H9 (cell line): ENCODE measurements at regions not wholly inside any gene's neighbourhood (a gene's known extent, or its start where the extent isn't known, plus 50 kb on each side); places are given as distances from the start of the nearest gene placed in this dataset.

Source experiments
- DNase-seq: peaks from one replicate; pipeline ENCODE4 v3.0.0-alpha.2; 2017
- H2AFZ ChIP-seq: one replicate; pipeline ENCODE4 v1.6.1; 2013; ENCODE audit warnings: mild to moderate bottlenecking, low read length, control low read depth, moderate library complexity
- H2AK5ac ChIP-seq: 2 replicates; pipeline ENCODE4 v1.6.1; 2013; ENCODE audit warnings: low read length, control low read depth, mixed read lengths; ENCODE audit not compliant: insufficient read length
- H2BK120ac ChIP-seq: one replicate; pipeline ENCODE4 v1.6.1; 2013; ENCODE audit warnings: low read depth, mild to moderate bottlenecking, low read length, control low read depth, inconsistent platforms; ENCODE audit not compliant: poor library complexity, severe bottlenecking
- H2BK12ac ChIP-seq: 2 replicates; pipeline ENCODE4 v1.6.1; 2013; ENCODE audit warnings: low read length, control low read depth, mixed read lengths, low read depth; ENCODE audit not compliant: insufficient read length
- H2BK15ac ChIP-seq: 2 replicates; pipeline ENCODE4 v1.6.1; 2013; ENCODE audit warnings: low read depth, low read length, control low read depth
- H2BK20ac ChIP-seq: one replicate; pipeline ENCODE4 v1.6.1; 2013; ENCODE audit warnings: low read depth, mild to moderate bottlenecking, low read length, control low read depth, inconsistent platforms; ENCODE audit not compliant: poor library complexity, severe bottlenecking
- H2BK5ac ChIP-seq: 2 replicates; pipeline ENCODE4 v1.6.1; 2013; ENCODE audit warnings: low read length, control low read depth, mixed read lengths; ENCODE audit not compliant: insufficient read length
- H3K14ac ChIP-seq: 2 replicates; pipeline ENCODE4 v1.6.1; 2013; ENCODE audit warnings: low read length, control low read depth; ENCODE audit not compliant: insufficient read depth
- H3K18ac ChIP-seq: 2 replicates; pipeline ENCODE4 v1.6.1; 2013; ENCODE audit warnings: low read depth, mild to moderate bottlenecking, mixed read lengths, low read length, control low read depth; ENCODE audit not compliant: insufficient read length
- H3K23ac ChIP-seq: 2 replicates; pipeline ENCODE4 v1.6.1; 2013; ENCODE audit warnings: low read length, control low read depth, mixed read lengths, low read depth; ENCODE audit not compliant: insufficient read length
- H3K23me2 ChIP-seq: 2 replicates; pipeline ENCODE4 v1.6.1; 2013; ENCODE audit warnings: low read depth, mild to moderate bottlenecking, mixed read lengths, low read length, control low read depth; ENCODE audit not compliant: insufficient read length, poor library complexity, severe bottlenecking
- H3K27ac ChIP-seq: 2 replicates; pipeline ENCODE4 v1.5.1; 2013; ENCODE audit warnings: low read length, control low read depth, mixed read lengths, low read depth; ENCODE audit not compliant: insufficient read length
- H3K27me3 ChIP-seq: 2 replicates; pipeline ENCODE4 v1.6.1; 2013; ENCODE audit warnings: low read length, control low read depth, inconsistent platforms; ENCODE audit not compliant: insufficient read depth
- H3K4ac ChIP-seq: 2 replicates; pipeline ENCODE4 v1.6.1; 2013; ENCODE audit warnings: low read depth, mild to moderate bottlenecking, control low read depth, inconsistent platforms, low read length, moderate library complexity
- H3K4me1 ChIP-seq: 2 replicates; pipeline ENCODE4 v1.6.1; 2013; ENCODE audit warnings: low read length, control low read depth, inconsistent platforms; ENCODE audit not compliant: insufficient read depth
- H3K4me2 ChIP-seq: 2 replicates; pipeline ENCODE4 v1.6.1; 2013; ENCODE audit warnings: low read length, control low read depth, mixed read lengths; ENCODE audit not compliant: insufficient read length, insufficient read depth
- H3K56ac ChIP-seq: 2 replicates; pipeline ENCODE4 v1.6.1; 2013; ENCODE audit warnings: low read depth, mild to moderate bottlenecking, mixed read lengths, low read length, control low read depth; ENCODE audit not compliant: insufficient read length
- H3K79me1 ChIP-seq: 2 replicates; pipeline ENCODE4 v1.6.1; 2013; ENCODE audit warnings: low read depth, mild to moderate bottlenecking, moderate library complexity, low read length, control low read depth, inconsistent platforms; ENCODE audit not compliant: insufficient read depth, poor library complexity, severe bottlenecking
- H3K79me2 ChIP-seq: 2 replicates; pipeline ENCODE4 v1.6.1; 2013; ENCODE audit warnings: low read length, control low read depth, inconsistent platforms; ENCODE audit not compliant: insufficient read depth
- H3K9ac ChIP-seq: 2 replicates; pipeline ENCODE4 v1.6.1; 2013; ENCODE audit warnings: low read length, control low read depth, mixed read lengths; ENCODE audit not compliant: insufficient read length; ENCODE audit errors: extremely low read depth
- H3K9me3 ChIP-seq: one replicate; pipeline ENCODE4 v1.6.1; 2013; ENCODE audit warnings: low read depth, low read length, inconsistent platforms; ENCODE audit not compliant: control insufficient read depth
- H3T11ph ChIP-seq: one replicate; pipeline ENCODE4 v1.6.1; 2013; ENCODE audit warnings: mild to moderate bottlenecking, low read length, control low read depth, inconsistent platforms
- H4K20me1 ChIP-seq: one replicate; pipeline ENCODE4 v1.6.1; 2013; ENCODE audit not compliant: control insufficient read depth, insufficient read length, insufficient read depth
- H4K5ac ChIP-seq: 2 replicates; pipeline ENCODE4 v1.6.1; 2013; ENCODE audit warnings: low read depth, mild to moderate bottlenecking, mixed read lengths, low read length, control low read depth; ENCODE audit not compliant: insufficient read length
- H4K8ac ChIP-seq: replicated peaks from 2 replicates; pipeline ENCODE4 v1.6.1; 2013; ENCODE audit warnings: low read length, control low read depth, mixed read lengths, low read depth; ENCODE audit not compliant: insufficient read length
- H4K91ac ChIP-seq: 2 replicates; pipeline ENCODE4 v1.6.1; 2013; ENCODE audit warnings: low read depth, mild to moderate bottlenecking, moderate library complexity, mixed read lengths, low read length, control low read depth; ENCODE audit not compliant: insufficient read length
- H3K27ac Mint-ChIP-seq, 3 experiments: 2 replicates in 2 of 3; 3 replicates in 1 of 3; pipeline ENCODE4 v1.8.0; 2020 to 2021; ENCODE audit warnings: mixed read lengths in 3 of 3, mild to moderate bottlenecking in 1 of 3, moderate library complexity in 1 of 3
- H3K27me3 Mint-ChIP-seq: 2 replicates; pipeline ENCODE4 v1.8.0; 2021; ENCODE audit warnings: low read depth, mild to moderate bottlenecking, moderate library complexity, mixed read lengths
- H3K36me3 Mint-ChIP-seq, 3 experiments: 2 replicates in 2 of 3; 3 replicates in 1 of 3; pipeline ENCODE4 v1.8.0; 2020 to 2021; ENCODE audit warnings: low read depth in 3 of 3, mixed read lengths in 3 of 3; ENCODE audit not compliant: insufficient read depth in 1 of 3
- H3K4me1 Mint-ChIP-seq, 2 experiments: 2 replicates each; pipeline ENCODE4 v1.8.0; 2020; ENCODE audit warnings: mixed read lengths in 2 of 2
- H3K4me3 Mint-ChIP-seq, 2 experiments: 2 replicates in 1 of 2; 3 replicates in 1 of 2; pipeline ENCODE4 v1.8.0; 2020 to 2021; ENCODE audit warnings: mild to moderate bottlenecking in 2 of 2, mixed read lengths in 2 of 2, moderate library complexity in 1 of 2
- H3K9me3 Mint-ChIP-seq, 2 experiments: 2 replicates in 1 of 2; 3 replicates in 1 of 2; pipeline ENCODE4 v1.8.0; 2020; ENCODE audit warnings: mild to moderate bottlenecking in 2 of 2, mixed read lengths in 2 of 2, moderate library complexity in 1 of 2
- WGBS: extraction: QIAGEN DNeasy Blood & Tissue Kit; methylation state at CpG from one replicate; pipeline ENCODE4 v1.1.7; 2013; ENCODE audit warnings: missing lambda C conversion rate, low lambda C conversion rate, mixed read lengths; ENCODE audit not compliant: insufficient read length; ENCODE audit errors: extremely low coverage; 5-methylcytosine and 5-hydroxymethylcytosine counted together
- TF ChIP-seq, protein P1 (sequence below): fragments of 200-600 bp; sonication (generic); conservative IDR thresholded peaks from 3 replicates; pipeline ENCODE4 v1.8.0; 2021; ENCODE audit warnings: antibody characterized with exemption, mild to moderate bottlenecking

GRCh38 chr11:128086794-128087193 is 500.6 kb downstream of the ETS1 start:
- Histone ChIP-seq H2BK20ac (no peak overlapping the region), H3K27ac (no peak overlapping the region), H3K79me2 (no peaks in the 10 kb centered on the region), H2AK5ac (no peak overlapping the region), H3K56ac (no peak overlapping the region), H3T11ph (no peak overlapping the region), H3K23me2 (no peaks in the 10 kb centered on the region), H3K79me1 (no peaks in the 10 kb centered on the region), H3K9ac (no peak overlapping the region), H2BK12ac (no peak overlapping the region), H3K18ac (no peak overlapping the region), H3K27me3 (no peaks in the 10 kb centered on the region), H4K91ac (no peak overlapping the region), H3K14ac (no peak overlapping the region), H3K9me3 (peaks cover 8% of the 10 kb centered on the region), H4K20me1 (no peaks in the 10 kb centered on the region), H2BK15ac (no peak overlapping the region), H4K8ac (no peak overlapping the region), H3K4ac (no peak overlapping the region), H2AFZ (no peak overlapping the region), H3K23ac (no peak overlapping the region), H3K4me2 (no peak overlapping the region), H3K4me1 (no peaks in the 10 kb centered on the region), H4K5ac (no peak overlapping the region), H2BK120ac (no peak overlapping the region), H2BK5ac (no peak overlapping the region)
- no peak overlapping the region for H3K4me3 Mint-ChIP-seq
- DNase-seq = no peak
- H3K27ac Mint-ChIP-seq = no peak overlapping the region
- peaks cover 15 to 21% of the 10 kb centered on the region in 2 experiments for H3K9me3 Mint-ChIP-seq
- WGBS = no CpG with 5 or more reads among the region's 2 CpGs
- TF ChIP-seq, protein P1, sequence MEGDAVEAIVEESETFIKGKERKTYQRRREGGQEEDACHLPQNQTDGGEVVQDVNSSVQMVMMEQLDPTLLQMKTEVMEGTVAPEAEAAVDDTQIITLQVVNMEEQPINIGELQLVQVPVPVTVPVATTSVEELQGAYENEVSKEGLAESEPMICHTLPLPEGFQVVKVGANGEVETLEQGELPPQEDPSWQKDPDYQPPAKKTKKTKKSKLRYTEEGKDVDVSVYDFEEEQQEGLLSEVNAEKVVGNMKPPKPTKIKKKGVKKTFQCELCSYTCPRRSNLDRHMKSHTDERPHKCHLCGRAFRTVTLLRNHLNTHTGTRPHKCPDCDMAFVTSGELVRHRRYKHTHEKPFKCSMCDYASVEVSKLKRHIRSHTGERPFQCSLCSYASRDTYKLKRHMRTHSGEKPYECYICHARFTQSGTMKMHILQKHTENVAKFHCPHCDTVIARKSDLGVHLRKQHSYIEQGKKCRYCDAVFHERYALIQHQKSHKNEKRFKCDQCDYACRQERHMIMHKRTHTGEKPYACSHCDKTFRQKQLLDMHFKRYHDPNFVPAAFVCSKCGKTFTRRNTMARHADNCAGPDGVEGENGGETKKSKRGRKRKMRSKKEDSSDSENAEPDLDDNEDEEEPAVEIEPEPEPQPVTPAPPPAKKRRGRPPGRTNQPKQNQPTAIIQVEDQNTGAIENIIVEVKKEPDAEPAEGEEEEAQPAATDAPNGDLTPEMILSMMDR = no peak
- H3K4me1 Mint-ChIP-seq = no peaks in the 10 kb centered on the region
- H3K27me3 Mint-ChIP-seq = peaks cover 1% of the 10 kb centered on the region; the same call in 1 of the 2 replicates
- H3K36me3 Mint-ChIP-seq = peaks cover 2 to 12% (median 8%) of the 10 kb centered on the region in 3 experiments; a peak in 5 of 7 replicates
